GM18868 (cell line): ENCODE measurements at regions not wholly inside any gene's neighbourhood (a gene's known extent, or its start where the extent isn't known, plus 50 kb on each side); places are given as distances from the start of the nearest gene placed in this dataset.

Source experiments
- ATAC-seq: cut with Tn5 transposase; IDR thresholded peaks from one replicate; pipeline ENCODE4 v1.9.1; 2021; ENCODE audit warnings: mild to moderate bottlenecking, moderate library complexity; ENCODE audit not compliant: unreplicated experiment

DNA sequence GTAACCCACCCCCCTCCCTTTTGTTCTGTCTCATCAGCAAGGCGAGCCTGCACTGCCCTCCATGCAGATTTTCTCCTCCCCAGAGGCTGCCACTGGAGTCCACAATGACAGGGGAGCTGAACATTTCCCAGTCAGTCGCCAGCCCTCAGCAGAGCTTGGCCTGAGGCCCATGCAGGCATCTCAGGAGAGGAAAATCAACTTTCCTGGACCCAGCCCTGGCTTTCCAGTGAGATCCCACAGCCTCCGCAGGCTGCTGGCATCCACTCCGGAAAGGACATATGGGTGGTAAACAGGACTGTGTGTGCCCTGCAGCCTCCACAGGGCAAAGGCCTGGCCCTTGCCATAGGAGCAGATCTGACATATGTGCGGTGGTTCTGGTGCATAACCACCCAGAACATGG, 253.8 kb downstream of the TNS1 start:
- ATAC-seq, result no peak

DNA sequence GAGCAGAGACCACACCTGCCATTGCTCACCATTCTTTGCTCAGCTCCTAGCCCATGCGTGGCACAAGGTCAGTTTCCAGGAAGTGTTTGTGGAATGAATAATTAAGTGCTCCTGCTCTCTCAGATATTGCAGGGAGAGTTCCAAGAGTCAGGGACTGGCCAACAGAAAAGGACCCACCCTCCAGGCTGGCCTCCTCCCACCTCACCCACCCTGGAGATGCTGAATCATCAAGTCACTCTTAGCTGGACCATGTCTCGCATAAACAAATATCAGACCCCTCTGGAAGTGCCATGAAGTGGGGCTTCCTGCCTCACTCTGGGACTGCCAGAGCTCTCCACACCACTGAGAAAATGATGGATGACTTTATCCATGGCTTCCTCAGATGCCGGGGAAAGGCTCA, 256.0 kb downstream of the TNS1 start:
- ATAC-seq, result no peak

DNA sequence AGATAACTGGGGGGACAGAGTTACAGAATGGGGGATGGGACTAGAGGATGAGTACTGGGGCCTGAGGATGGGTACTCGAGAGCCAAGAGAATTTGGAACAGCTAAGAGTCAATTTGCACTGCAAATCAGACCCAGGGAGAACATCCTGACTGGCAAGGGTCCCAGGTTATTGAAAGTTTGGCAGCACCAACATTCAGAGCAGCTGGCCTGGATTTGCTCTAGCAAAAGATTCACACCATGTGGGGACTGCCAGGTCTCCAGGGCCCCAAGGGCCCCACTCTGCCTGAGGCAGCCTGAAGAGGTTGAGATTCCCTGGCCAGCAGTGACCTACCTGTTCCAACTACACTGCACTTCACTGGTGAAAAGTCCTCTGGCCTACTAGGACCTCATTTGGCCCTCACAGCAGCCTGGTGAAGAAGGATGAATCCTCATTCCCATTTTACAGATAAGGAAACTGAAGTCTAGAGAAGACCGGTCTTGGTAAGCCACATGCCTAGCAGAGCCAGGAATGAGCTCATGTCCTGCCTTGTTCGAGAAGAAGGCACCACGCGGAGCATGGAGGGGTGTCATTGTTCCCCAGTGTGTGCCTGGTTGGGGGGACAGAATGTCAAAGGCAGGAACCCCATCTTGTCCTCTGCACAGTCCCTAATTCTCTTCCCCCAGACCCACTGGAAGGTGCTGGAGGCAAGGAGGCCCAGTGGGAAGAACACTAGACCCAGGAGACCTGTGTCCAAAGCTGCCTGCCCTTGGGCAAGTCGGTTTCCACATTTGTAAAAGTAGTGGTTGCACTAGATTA, 258.6 kb downstream of the TNS1 start:
- no peak for ATAC-seq

DNA sequence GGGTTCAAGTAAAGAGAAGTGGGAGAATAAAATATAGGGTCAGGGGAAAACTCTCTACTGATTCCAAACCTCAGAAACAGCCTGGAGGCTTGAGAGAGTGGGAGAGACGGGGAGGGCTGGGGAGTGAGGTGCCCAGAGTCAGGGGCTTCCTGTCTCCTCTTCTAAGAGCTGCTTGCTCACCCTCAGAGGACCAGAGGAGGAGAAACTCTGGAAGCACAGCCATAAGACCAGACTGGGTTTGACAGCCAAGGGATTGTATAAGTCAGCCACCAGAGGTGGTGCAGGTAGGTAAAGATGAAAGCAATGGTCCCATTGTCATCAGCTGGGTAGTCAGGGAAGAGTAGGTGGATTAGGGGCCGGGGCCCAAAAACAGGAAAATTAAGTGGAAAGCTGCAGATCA, 259.4 kb downstream of the TNS1 start:
- ATAC-seq, result no peak

DNA sequence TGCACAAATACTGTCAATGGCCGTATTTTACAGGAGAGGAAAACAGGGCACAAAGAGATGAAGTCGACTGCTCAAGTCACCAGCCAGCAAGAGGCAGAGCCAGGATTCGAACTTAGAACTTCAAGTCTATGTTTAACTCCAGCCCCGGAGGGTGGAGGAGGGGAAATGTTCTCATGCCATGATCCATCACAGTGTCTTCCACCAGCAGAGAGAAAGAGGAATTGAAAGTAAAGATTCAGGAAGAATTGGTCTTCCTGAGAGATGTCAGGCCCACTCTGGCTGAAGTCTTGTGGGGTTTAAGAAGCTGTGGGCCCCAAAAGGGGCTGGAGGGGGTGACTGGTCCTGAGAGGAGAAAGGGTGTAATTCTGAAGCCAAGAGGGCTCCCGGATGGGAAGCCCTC, 260.0 kb downstream of the TNS1 start:
- no peak for ATAC-seq

DNA sequence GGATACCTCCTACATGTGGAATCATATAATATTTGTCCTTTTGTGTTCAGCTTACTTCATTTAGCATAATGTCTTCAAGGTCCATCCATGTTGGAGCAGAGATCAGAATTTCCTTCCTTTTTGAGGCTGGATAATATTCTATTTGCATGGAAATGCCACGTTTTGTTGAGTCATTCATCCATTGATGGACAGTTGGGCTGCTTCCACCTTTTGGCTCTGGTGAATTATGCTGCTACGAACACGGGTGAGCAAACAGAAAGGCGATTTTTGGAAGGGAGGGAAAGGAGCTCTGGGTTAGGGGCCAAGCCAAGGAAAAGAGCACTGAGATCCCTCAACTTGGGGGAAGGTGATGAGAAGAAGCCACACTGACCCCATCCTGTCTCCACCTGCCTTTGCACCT, 260.5 kb downstream of the TNS1 start:
- ATAC-seq, result no peak

DNA sequence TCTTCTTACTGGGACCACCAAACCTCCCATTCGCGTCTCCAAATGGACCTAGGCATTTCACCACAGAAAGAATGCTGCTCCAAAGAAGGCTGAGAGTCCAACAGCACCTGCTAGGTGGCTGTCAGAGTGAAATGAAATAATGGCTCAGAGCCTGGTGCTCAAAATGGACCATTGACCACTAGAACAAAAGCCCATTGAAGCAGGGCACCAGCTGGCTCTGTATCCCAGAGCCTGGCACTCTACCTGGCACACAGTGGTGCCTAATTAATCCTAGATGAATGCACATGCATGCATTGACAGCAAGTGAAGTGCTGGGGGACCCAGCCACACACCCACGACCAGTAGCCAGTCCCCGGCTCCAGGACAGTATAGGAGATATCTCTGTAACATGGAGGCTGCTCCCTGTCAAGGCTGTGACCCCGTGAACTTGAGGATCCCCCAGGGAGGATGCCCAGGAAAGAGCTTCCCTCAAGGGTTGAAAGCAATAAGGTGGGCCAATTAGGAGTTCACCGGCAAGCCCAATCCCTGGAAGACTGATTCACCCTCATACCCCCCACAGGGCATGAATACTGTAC, 261.3 kb downstream of the TNS1 start:
- ATAC-seq, result no peak

DNA sequence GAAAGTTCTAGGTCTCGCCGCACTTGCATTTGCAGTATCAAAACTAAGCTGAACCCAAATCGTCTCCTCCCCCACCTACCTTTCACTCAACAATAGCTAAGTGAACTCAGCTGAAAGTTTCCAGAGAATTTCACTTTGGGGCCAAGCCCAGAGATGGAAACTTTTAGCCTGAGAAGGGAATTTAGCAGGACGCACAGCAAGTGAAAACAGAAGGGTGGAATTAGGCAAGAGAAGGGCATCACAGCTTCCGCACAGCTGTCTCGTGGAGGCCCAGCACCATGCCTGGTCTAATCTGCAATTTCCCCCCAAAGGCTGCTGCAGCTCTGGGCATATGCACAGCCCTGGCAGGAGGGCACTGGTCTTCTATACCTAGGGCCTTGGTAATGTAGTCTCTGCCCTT, 262.0 kb downstream of the TNS1 start:
- ATAC-seq, result no peak

DNA sequence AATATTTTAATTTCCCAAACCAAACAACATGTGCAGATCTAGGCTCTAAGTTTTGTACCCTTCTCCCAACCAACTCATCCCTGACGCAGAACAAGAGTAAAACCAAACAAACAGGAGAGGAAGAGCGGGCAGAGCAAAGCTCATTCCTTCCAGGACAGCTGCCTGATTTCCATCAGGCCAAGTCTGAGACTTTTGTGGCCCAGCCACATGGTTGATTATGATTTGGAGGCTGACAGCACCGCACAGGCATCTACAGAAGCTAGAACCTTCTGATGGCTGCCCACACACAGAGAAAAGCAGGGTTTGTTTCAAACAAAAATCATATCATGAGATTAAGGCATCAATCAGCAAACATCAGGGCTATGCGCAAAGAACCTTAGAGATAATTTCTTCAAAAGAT, 262.6 kb downstream of the TNS1 start:
- ATAC-seq, result no peak

DNA sequence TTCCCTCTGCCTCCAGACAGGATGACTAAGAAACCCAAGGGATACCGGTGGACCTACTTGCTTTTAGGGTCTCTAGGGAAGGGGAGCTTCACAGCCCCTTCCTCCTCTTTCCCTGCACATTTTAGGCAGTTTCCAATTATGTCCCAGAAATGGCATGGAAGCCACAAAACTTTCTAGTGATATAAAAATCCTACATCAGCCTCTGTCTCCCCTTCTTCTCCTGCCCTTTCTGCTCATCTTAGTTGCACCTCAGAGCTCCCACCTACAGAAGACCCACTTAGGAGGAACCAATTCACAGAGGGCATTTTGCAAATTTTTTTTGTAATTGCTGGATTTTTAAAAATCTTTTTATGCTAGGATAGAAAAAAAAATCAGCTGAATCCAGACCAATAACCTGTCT, 263.1 kb downstream of the TNS1 start:
- no peak for ATAC-seq

DNA sequence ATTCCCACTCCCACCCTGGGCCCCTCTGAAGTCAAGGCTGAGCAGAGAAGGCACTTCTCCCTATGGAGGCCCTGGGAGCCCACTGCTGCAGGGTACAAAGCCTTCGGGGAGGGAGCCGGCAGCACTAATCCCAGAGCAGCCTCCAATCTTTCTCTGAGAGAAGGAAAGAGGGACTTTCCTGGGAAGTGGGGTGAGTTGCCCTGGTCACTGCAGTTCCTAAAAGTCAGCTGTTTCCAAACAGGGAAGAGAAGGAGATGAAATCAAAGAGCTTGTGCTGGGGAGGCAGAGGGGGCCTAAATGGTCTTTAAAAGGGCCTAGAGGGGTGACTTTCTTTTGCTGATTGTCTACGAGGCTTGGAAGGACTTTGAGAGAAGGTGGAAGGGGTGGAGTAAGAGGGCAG, 264.7 kb downstream of the TNS1 start:
- ATAC-seq, result no peak

DNA sequence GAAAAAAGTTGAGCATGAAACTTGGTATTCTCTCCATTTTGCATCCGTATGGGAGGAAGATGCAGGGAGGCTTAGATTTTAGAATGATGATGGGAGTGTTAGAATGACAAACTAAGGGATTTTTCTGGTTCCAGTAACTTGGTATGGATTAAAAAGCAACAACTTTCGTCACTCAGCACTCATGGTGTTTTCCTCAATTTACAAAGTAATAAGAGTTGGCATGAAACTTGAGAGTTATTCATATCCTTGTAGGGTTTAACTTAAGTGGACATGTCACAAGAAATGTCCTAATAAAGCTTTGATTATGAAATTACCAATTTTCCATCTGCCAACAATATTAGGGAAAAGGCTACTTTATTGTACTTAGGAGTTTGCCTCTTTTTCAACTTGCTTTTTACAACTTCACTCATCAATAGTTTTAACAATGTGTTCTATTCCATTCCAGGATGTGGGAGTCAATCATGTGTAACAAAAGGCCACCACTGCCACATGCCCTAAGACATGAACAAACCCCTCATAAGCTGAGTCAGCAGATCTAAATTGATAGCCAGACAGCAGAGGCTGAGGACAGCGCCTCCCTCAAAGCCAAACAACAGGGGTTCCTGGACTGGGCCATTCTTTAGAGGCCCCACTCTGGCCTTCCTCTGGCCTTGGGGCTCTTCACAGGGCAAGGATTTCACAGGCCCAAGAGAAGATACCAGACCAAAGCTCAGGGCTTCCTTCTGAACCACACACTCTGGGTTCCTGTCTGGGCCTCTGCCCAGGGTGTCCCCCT, 265.8 kb downstream of the TNS1 start:
- ATAC-seq, result no peak

DNA sequence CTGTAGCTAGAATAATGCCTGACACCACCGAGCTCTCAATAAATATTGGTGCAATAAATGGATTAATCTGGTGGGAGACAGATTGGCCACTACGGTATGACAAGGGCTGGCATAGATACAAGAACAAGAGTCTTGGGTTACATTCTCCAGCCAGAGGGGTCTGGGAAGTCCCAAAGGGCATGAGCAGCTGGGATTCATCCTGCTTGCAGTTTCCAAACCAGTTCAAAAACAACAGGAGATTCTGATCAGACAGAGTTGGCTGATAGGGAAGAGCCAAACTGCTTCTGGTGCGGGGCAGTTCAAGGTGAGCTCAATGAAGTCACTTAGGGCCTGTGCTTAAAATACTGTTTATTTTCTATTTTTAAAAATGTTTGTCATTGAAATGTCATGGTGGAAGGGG, 266.9 kb downstream of the TNS1 start:
- no peak for ATAC-seq

DNA sequence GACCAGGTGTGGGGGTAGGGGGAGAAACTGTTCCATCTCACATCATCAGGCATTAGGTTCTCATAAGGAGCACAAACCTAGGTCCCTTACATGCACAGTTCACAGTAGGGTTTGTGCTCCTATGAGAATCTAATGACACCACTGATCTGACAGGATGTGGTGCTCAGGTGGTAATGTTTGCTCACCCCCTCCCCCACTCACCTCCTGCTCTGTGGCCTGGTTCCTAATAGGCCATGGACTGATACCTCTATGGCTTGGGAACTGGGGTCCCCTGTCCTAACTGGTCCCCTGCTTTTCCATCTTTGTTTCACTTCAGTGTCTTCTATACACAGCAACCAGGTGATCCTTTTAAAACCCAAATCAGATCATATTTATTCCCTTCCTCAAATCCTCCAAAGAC, 267.8 kb downstream of the TNS1 start:
- ATAC-seq, result no peak

DNA sequence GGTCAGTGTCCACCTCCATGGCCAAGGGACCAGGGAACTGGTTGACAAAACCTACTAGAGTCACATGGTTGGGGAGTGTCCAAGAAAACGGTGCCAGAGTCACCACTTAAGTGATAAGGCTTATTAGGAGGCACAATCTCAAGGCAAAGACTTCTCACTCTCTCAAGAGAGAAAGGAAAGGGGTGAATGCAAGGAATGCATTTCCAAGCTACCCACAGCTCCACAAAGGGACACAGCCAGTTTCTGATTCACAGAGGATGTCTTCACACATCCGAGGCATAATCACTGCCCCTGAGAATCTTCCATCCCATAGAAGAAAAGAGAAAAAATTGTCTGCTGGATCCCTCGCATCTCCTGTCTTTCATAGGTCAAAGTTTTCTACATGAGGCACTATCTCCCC, 269.3 kb downstream of the TNS1 start:
- no peak for ATAC-seq

DNA sequence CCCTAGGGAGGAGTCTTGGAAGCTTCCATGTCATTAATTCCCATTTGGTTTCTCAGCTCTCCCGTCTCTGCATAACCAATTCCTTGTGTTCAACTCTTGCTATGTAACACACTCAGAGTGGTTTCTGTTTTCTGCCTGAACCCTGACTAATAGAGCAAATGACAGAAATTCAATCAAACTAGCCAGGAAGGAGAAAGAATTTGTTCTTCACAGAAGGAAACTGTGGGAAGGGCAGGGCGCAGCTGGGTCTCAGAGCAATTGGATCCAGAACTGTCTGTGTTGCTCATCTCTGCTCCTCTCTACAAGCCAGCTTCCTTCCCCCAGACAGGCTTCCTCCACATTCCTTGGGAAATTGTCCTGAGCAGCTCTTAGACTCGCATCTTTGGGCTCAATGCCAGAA, 269.8 kb downstream of the TNS1 start:
- no peak for ATAC-seq

DNA sequence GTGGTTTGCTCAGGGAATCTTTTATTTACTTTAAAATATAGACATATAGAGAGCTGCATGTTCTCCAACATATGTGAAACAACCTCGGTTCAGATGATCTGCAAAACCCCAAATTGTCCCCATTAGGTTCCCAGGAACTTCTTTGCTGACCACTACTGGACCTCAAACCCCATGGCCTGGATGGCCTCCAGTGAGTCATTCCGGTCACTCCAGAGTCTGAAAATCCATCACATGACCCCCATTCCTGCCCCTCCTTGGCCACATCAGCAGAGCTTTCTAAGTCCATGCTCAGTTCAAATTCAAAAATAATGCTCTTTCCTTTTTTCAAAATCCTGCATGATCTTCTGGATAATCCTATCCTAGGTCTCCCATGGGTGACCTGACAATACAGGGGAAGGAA, 271.0 kb downstream of the TNS1 start:
- no peak for ATAC-seq

DNA sequence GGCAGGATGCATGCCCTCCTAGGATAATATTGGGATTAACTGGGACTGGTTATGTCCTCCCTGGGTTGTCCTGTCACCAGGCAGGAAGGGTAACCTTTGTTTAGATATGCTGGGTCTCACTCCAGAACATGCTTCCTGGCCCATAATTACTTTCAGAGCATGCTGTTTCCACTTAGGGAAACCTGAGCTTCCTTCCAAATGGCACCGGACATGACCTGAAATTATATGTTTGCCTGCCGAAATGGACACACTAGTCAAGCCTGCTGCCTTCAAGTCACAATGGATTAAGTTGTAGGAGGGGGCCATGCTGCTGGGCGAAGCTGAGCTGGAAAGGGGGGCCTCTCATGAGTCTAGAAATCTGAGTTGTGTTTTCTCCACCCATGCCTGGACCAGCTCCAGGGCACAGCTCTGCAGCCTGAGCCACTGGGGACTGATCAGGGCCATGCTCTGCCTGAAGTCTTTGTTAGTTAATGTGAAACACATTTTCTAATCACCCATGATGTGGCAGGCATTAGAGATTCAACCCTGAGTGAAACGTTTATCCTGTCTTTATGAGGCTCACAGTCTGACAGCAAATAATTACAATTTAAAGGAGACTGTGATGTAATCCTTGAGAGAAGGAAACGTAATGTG, 273.3 kb downstream of the TNS1 start:
- no peak for ATAC-seq

DNA sequence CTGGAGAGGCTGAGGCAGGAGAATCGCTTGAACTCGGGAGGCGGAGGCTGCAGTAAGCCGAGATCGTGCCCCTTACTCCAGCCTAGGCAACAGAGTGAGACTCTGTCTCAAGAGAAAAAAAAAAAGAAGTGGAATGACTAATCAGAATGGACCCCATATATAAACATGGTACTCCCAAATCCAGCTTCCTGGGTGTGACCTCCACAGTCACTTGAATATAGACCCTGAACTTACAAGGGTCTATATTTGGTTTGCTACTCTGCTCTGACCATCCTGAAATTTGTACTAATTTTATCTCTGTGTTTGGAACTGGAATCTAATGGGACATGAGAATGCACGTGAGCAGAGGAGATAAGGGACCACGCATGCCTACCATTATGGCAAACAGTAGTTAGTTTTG, 275.0 kb downstream of the TNS1 start:
- ATAC-seq, result no peak

DNA sequence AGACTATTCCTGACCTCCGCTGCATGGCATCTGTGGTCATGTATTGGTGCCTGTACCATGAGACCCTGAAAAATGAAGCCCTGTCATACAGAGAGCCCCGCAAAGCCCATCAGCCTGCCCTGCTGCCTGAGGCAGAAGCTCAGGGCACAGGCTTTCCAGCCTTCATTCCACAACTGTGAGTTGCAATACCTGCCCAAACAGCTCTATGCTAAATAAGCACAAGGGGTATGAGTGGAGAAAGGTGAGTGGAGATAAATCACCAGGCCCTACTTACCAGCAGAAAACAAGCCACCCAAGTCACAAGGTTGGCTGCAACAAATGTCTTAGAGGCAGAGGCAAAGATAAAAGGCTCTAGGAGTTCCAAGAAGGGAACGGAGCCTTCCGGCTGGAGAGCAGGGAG, 277.4 kb downstream of the TNS1 start:
- no peak for ATAC-seq

DNA sequence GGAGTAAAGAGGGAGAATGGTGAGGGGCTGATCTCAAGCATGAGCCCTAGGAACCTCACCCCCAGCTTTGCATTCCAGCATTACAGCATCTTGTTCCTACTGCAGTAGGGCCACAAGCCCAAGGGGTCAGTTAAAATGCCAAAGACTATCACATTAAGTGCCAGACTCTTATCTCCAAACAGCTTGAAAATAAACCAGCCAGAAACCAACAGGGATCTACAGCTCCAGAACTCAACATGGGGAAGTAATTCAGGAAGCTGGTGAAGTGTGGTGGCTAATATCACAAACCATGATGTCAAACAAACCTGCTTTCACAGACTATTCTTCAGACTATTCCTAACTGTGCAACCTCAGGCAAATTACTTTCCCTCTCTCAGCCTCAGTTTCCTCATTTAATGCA, 278.3 kb downstream of the TNS1 start:
- no peak for ATAC-seq

DNA sequence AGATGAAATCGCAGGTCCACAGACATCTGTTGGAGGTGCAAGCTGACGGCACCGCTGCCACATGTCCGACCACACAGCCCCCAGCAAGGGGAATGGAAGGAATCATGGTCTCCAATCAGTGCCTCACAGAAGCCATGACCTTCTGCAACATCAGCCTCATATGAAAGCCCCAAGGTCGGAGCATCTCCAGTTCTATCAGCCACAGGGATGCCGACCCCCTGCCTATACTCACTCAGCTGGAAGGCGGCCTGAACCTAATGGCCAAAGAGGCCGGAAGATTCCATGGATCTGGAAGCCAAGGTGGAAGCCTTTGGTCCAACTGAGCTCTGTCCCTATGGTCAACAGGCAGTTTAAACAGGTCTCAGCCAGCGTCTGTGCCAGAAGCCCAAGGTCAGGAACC, 278.8 kb downstream of the TNS1 start:
- no peak for ATAC-seq
